Right lobe of liver (tissue), 6 donors: ENCODE measurements at regions not wholly inside any gene's neighbourhood (a gene's known extent, or its start where the extent isn't known, plus 50 kb on each side); places are given as distances from the start of the nearest gene placed in this dataset.

ENCODE experiments used
- ATAC-seq, 4 donors: fragments of 200-7000 bp; cut with Tn5 transposase; one replicate each; pipeline ENCODE4 v1.9.1; 2020; ENCODE audit warnings: mild to moderate bottlenecking in 4 of 4, moderate library complexity in 4 of 4
- DNase-seq, 3 donors: peaks; one replicate each; pipeline ENCODE4 v3.0.0-alpha.2; 2020
- H3K27ac ChIP-seq, 3 donors: fragments of 200-600 bp; one replicate each; pipeline ENCODE4 v1.8.0; 2022
- H3K27me3 ChIP-seq, 2 donors: fragments of 200-600 bp; one replicate each; pipeline ENCODE4 v1.8.0; 2022
- H3K36me3 ChIP-seq, 4 donors: fragments of 200-600 bp; sonication (generic) in 1 of 4; one replicate each; pipeline versions ENCODE4 v1.5.1 to v1.8.0; 2017 to 2022; ENCODE audit warnings: control low read depth in 1 of 4
- H3K4me1 ChIP-seq, 4 donors: fragments of 200-600 bp; sonication (generic) in 1 of 4; one replicate each; pipeline versions ENCODE4 v1.5.1 to v1.8.0; 2017 to 2022; ENCODE audit warnings: control low read depth in 1 of 4
- H3K4me3 ChIP-seq, 3 donors: fragments of 200-600 bp; one replicate each; pipeline ENCODE4 v1.8.0; 2022
- H3K9me3 ChIP-seq, 4 donors: fragments of 200-600 bp; sonication (generic) in 1 of 4; one replicate each; pipeline versions ENCODE4 v1.5.1 to v1.8.0; 2017 to 2022; ENCODE audit warnings: control low read depth in 1 of 4
- POLR2A ChIP-seq: fragments of 450-650 bp; IDR thresholded peaks from one replicate; pipeline ENCODE4 v1.6.1; 2017; ENCODE audit warnings: antibody characterized with exemption, mild to moderate bottlenecking
- WGBS: methylation state at CpG from one replicate; pipeline ENCODE4 v1.1.6; 2018; ENCODE audit warnings: low coverage, low lambda C conversion rate; ENCODE audit not compliant: insufficient coverage; ENCODE audit errors: missing lambda C conversion rate; 5-methylcytosine and 5-hydroxymethylcytosine counted together
- intact Hi-C, 2 donors: fragments of 100-400 bp; cut with DNase I; formaldehyde crosslinking; loops; one replicate each; pipeline versions ENCODE4 v1.11.2 to v1.14.1; 2022
- TF ChIP-seq, protein P1 (sequence below), 4 donors: fragments of 200-600 bp in 3 of 4; fragments of 450-650 bp in 1 of 4; IDR thresholded peaks; one replicate each; pipeline versions ENCODE4 v1.5.1 to v1.8.0; 2016 to 2022; ENCODE audit warnings: antibody characterized with exemption in 4 of 4, mild to moderate bottlenecking in 2 of 4
- donor health status: DM: no; HTN: yes; CAD: no.
- donor health status: DM: no; HTN: no; CAD: no.
- donor health status: DM: no; HTN: no; CAD: no.
- donor health status: DM: no; HTN: yes; CAD: no.
- donor health status: DM: no; HTN: yes; CAD: no.

DNA sequence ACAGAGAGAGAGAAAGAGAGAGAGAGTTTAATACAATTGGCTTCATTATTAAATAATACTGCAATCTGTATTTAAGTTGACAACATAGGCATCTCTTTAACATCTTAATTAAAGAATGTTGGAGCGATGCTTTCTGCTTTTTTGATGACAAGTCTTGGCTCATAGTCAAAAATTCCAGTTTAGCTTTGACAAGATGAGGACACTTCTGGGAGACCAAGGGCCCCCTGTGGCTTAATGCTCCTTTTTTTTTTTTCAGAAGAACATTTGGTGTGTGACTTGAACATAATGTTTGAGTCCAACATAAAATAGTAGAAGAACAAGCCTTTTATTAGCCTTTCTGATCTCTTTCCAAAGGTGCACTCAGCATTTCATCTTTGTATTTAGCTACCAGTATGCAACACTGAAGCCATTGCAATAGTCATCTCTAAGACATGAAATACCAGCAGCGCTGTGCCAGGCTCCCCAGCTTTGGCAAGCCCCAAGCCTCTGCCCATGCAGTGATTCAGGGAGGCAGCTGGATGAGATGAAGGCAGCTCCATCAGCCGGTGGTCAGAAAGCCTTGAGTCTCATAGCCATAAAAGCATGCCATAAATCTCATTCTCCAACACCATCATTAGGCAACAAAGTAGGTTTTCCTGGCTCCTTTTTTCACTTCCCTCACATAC, 349.4 kb upstream of the SEMA6D start:
- H3K27ac ChIP-seq, result no peak overlapping the region
- no peaks in the 10 kb centered on the region for H3K4me1 ChIP-seq
- H3K4me3 ChIP-seq, result no peak overlapping the region
- no peak for DNase-seq
- intact Hi-C loops, result no loop called here
- WGBS, result 92% methylated on average over 1 of the region's 3 CpGs
- H3K27me3 ChIP-seq, result no peaks in the 10 kb centered on the region
- TF ChIP-seq POLR2A, result no peak
- TF ChIP-seq, protein P1, sequence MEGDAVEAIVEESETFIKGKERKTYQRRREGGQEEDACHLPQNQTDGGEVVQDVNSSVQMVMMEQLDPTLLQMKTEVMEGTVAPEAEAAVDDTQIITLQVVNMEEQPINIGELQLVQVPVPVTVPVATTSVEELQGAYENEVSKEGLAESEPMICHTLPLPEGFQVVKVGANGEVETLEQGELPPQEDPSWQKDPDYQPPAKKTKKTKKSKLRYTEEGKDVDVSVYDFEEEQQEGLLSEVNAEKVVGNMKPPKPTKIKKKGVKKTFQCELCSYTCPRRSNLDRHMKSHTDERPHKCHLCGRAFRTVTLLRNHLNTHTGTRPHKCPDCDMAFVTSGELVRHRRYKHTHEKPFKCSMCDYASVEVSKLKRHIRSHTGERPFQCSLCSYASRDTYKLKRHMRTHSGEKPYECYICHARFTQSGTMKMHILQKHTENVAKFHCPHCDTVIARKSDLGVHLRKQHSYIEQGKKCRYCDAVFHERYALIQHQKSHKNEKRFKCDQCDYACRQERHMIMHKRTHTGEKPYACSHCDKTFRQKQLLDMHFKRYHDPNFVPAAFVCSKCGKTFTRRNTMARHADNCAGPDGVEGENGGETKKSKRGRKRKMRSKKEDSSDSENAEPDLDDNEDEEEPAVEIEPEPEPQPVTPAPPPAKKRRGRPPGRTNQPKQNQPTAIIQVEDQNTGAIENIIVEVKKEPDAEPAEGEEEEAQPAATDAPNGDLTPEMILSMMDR (IDR thresholded peaks at IDR 0.05), result no peak
- H3K9me3 ChIP-seq, result no peaks in the 10 kb centered on the region
- no peak for ATAC-seq
- H3K36me3 ChIP-seq, result no peaks in the 10 kb centered on the region

DNA sequence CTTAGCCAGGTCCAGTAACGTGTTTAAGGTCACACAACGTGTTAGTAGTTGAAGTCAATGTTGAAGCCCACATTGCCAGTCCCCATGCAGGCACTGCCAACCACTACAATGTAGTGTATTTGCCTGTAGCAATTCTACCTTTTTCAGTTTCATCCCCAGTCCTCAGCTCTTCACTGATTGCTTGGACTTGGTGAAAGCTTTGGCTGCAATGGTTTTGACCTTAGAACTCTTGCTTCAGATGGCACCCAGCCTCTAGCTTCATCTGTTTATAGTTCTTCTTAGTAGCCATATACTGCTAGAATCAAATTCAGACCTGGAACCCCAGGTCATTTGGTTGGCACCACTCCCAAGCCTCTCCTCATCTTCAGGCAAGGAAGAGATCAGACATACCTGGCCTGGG, 345.4 kb upstream of the SEMA6D start:
- no peak overlapping the region for H3K4me3 ChIP-seq
- no peaks in the 10 kb centered on the region for H3K36me3 ChIP-seq
- H3K9me3 ChIP-seq, result no peaks in the 10 kb centered on the region
- no peaks in the 10 kb centered on the region for H3K4me1 ChIP-seq
- H3K27ac ChIP-seq, result no peak overlapping the region
- no peak for DNase-seq
- peak in 2 of 4 donors; percentile 45 to 71 for ATAC-seq
- no peaks in the 10 kb centered on the region for H3K27me3 ChIP-seq
- intact Hi-C loops, result no loop called here
- TF ChIP-seq POLR2A, result no peak
- TF ChIP-seq, protein P1 (IDR thresholded peaks at IDR 0.05), result no peak
- 56% methylated on average over 2 of the region's 2 CpGs for WGBS

DNA sequence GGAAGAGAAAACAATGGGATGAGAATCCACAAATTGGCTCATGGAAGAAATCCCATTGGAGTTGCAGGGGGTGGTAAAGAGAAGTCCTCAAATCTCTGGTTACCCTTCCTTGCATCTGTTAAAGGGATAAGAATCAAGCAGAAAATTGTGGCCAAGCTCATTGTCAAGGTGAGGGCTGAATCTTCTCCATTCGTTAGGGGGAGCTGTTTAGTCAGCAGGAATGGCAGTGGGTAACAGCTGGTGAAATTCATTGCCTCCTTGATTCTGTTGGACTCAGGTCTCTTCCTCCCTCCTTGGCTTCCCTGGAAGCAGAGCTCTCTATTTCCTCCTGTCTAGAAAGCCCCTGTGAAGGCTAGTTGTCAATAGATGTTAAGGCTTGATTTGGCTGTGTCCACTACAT, 343.1 kb upstream of the SEMA6D start:
- no peaks in the 10 kb centered on the region for H3K9me3 ChIP-seq
- no peak overlapping the region for H3K4me3 ChIP-seq
- intact Hi-C loops, result no loop called here
- H3K27ac ChIP-seq, result no peak overlapping the region
- H3K36me3 ChIP-seq, result no peaks in the 10 kb centered on the region
- H3K4me1 ChIP-seq, result no peaks in the 10 kb centered on the region
- WGBS, result 13% methylated on average over 1 of the region's 1 CpG
- no peak for DNase-seq
- no peak for TF ChIP-seq POLR2A
- TF ChIP-seq, protein P1 (IDR thresholded peaks at IDR 0.05), result no peak
- no peaks in the 10 kb centered on the region for H3K27me3 ChIP-seq
- ATAC-seq, result no peak

DNA sequence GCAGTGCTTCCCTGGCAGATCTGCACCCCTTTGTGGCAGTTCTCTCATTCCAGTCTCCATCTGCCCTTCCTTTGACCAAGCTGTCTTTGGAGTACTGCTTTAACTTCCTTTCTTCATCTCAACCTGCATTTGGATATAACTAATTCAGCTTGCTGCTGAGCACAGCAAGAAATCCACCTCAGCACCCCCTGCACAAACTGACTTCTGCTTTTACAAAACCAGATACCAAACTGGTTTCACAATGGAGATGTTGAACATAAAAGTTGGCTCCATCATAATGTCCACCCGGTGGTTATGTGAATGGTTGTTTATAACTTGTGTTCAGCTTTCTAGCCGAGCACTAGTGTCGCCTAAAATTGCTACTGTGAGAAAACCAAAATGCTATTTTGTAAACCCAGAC, 341.1 kb upstream of the SEMA6D start:
- no peak for ATAC-seq
- H3K27me3 ChIP-seq, result no peaks in the 10 kb centered on the region
- intact Hi-C loops, result no loop called here

More for the DNA sequence above, 341.1 kb upstream of the SEMA6D start:
- H3K4me3 ChIP-seq, result no peak overlapping the region
- no peaks in the 10 kb centered on the region for H3K4me1 ChIP-seq
- no peak for DNase-seq
- no peaks in the 10 kb centered on the region for H3K36me3 ChIP-seq
- TF ChIP-seq, protein P1 (IDR thresholded peaks at IDR 0.05), result no peak
- no peak for TF ChIP-seq POLR2A
- no peak overlapping the region for H3K27ac ChIP-seq
- 43% methylated on average over 3 of the region's 3 CpGs for WGBS
- no peaks in the 10 kb centered on the region for H3K9me3 ChIP-seq
